Activated CD8-positive, alpha-beta memory T cell treated with anti-CD3 and anti-CD28 coated beads, Interleukin-2, amount 50 U/mL, for 1 hour (primary cell): ENCODE measurements at regions not wholly inside any gene's neighbourhood (a gene's known extent, or its start where the extent isn't known, plus 50 kb on each side); places are given as distances from the start of the nearest gene placed in this dataset.

Experiments used
- DNase-seq: peaks from one replicate; pipeline ENCODE4 v3.0.0-alpha.2; 2020; ENCODE audit errors: extremely low read depth

GRCh38 chr7:46879783-46880182 lies 702.1 kb downstream of the TNS3 start:
- DNase-seq = no peak

GRCh38 chr7:46871516-46871915 lies 710.4 kb downstream of the TNS3 start:
- no peak for DNase-seq

- no peak for DNase-seq
These were observed 717.2 kb downstream of the TNS3 start for GRCh38 chr7:46864716-46865115.

- DNase-seq = no peak
These were observed 721.9 kb downstream of the TNS3 start for GRCh38 chr7:46859963-46860475.

GRCh38 chr7:46855851-46856250 lies 726.1 kb downstream of the TNS3 start:
- no peak for DNase-seq

GRCh38 chr7:46854958-46855473 lies 726.9 kb downstream of the TNS3 start:
- no peak for DNase-seq

GRCh38 chr7:46853451-46853850 lies 728.5 kb downstream of the TNS3 start:
- DNase-seq = no peak

GRCh38 chr7:46852795-46853194 lies 729.1 kb downstream of the TNS3 start:
- DNase-seq = no peak

- DNase-seq = no peak
These were observed 731.2 kb downstream of the TNS3 start for GRCh38 chr7:46850563-46851330.

GRCh38 chr7:46848944-46849343 lies 733.0 kb downstream of the TNS3 start:
- no peak for DNase-seq

GRCh38 chr7:46848311-46848710 lies 733.6 kb downstream of the TNS3 start:
- no peak for DNase-seq

GRCh38 chr7:46847126-46847525 lies 734.8 kb downstream of the TNS3 start:
- DNase-seq = no peak

- DNase-seq = no peak
These were observed 737.4 kb downstream of the TNS3 start for GRCh38 chr7:46844486-46844885.

GRCh38 chr7:46841248-46841647 lies 740.7 kb downstream of the TNS3 start:
- no peak for DNase-seq

- DNase-seq = no peak
These were observed 742.3 kb downstream of the TNS3 start for GRCh38 chr7:46839651-46840050.

GRCh38 chr7:46838463-46838862 lies 743.4 kb downstream of the TNS3 start:
- no peak for DNase-seq

- no peak for DNase-seq
These were observed 746.4 kb downstream of the TNS3 start for GRCh38 chr7:46835556-46835955.

GRCh38 chr7:46834921-46835320 lies 747.0 kb downstream of the TNS3 start:
- DNase-seq = no peak

- DNase-seq = no peak
These were observed 748.7 kb downstream of the TNS3 start for GRCh38 chr7:46833197-46833596.

GRCh38 chr7:46832136-46832535 lies 749.8 kb downstream of the TNS3 start:
- DNase-seq = no peak

- no peak for DNase-seq
These were observed 762.1 kb downstream of the TNS3 start for GRCh38 chr7:46819819-46820218.

- DNase-seq = no peak
These were observed 767.2 kb downstream of the TNS3 start for GRCh38 chr7:46814516-46815250.
